Mammary epithelial cell (primary cell): ENCODE measurements at regions not wholly inside any gene's neighbourhood (a gene's known extent, or its start where the extent isn't known, plus 50 kb on each side); places are given as distances from the start of the nearest gene placed in this dataset.

Experiments used
- CTCF ChIP-seq, 2 donors: IDR thresholded peaks in 1 of 2; conservative IDR thresholded peaks in 1 of 2; 2 replicates each; pipeline ENCODE4 v1.5.1; 2011 to 2012; ENCODE audit warnings: inconsistent platforms in 2 of 2, low read length in 2 of 2, mild to moderate bottlenecking in 2 of 2, control low read depth in 1 of 2, low read depth in 1 of 2; ENCODE audit not compliant: insufficient read depth in 1 of 2; ENCODE audit errors: extremely low read depth in 1 of 2
- EZH2 ChIP-seq: IDR thresholded peaks from 2 replicates; pipeline ENCODE4 v1.6.1; 2012; ENCODE audit warnings: low read length, inconsistent platforms, borderline replicate concordance

- TF ChIP-seq CTCF (conservative IDR thresholded peaks at IDR 0.05 in 1 of 2, IDR thresholded peaks at IDR 0.05 in 1 of 2; ENCODE audit: extremely low read depth in 1 of 2, insufficient read depth in 1 of 2, low read depth in 1 of 2, low read length in 2 of 2) = no peak
- no peak for TF ChIP-seq EZH2
These were observed 83.2 kb upstream of the WASF3 start for GRCh38 chr13:26474286-26474685.
